ENCODE measurements at regions not wholly inside any gene's neighbourhood (a gene's known extent, or its start where the extent isn't known, plus 50 kb on each side); places are given as distances from the start of the nearest gene placed in this dataset.
"Not testable (repeated sequence)": the region's sequence is repeated elsewhere in the genome, so short reads cannot be mapped to it uniquely, and the experiment has no call there.

GRCh38 chr2:117336496-117336895 is 478.0 kb upstream of the DDX18 start:
- no peak for FAIRE-seq
- no peak for DNase-seq (ENCODE audit: insufficient read length, low spot score)

- FAIRE-seq; DNase-seq (ENCODE audit: insufficient read length, low spot score): not testable (repeated sequence)
These were observed 476.5 kb upstream of the DDX18 start for GRCh38 chr2:117337981-117338380.

GRCh38 chr2:117339980-117340379 is 474.5 kb upstream of the DDX18 start:
- FAIRE-seq (no peak), DNase-seq (ENCODE audit: insufficient read length, low spot score) (no peak)

- FAIRE-seq (no peak), DNase-seq (ENCODE audit: insufficient read length, low spot score) (no peak)
These were observed 472.8 kb upstream of the DDX18 start for GRCh38 chr2:117341690-117342089.

GRCh38 chr2:117342415-117342814 is 472.1 kb upstream of the DDX18 start:
- DNase-seq (ENCODE audit: insufficient read length, low spot score) (no peak), FAIRE-seq (no peak)

GRCh38 chr2:117349687-117350086 is 464.8 kb upstream of the DDX18 start:
- FAIRE-seq, result no peak
- DNase-seq (ENCODE audit: insufficient read length, low spot score), result no peak

GRCh38 chr2:117351396-117351795 is 463.1 kb upstream of the DDX18 start:
- no peak for DNase-seq (ENCODE audit: insufficient read length, low spot score)
- no peak for FAIRE-seq

- DNase-seq (ENCODE audit: insufficient read length, low spot score) (no peak), FAIRE-seq (no peak)
These were observed 455.1 kb upstream of the DDX18 start for GRCh38 chr2:117359266-117359914.

- FAIRE-seq (no peak), DNase-seq (ENCODE audit: insufficient read length, low spot score) (no peak)
These were observed 453.9 kb upstream of the DDX18 start for GRCh38 chr2:117360586-117360985.

GRCh38 chr2:117378653-117379052 is 435.8 kb upstream of the DDX18 start:
- no peak for FAIRE-seq
- no peak for DNase-seq (ENCODE audit: insufficient read length, low spot score)

GRCh38 chr2:117379928-117380327 is 434.6 kb upstream of the DDX18 start:
- no peak for DNase-seq (ENCODE audit: insufficient read length, low spot score)
- FAIRE-seq, result no peak

- not testable (repeated sequence) for FAIRE-seq; DNase-seq (ENCODE audit: insufficient read length, low spot score)
These were observed 430.5 kb upstream of the DDX18 start for GRCh38 chr2:117383997-117384396.

GRCh38 chr2:117396161-117396560 is 418.3 kb upstream of the DDX18 start:
- DNase-seq (ENCODE audit: insufficient read length, low spot score), result no peak
- FAIRE-seq, result no peak

GRCh38 chr2:117401582-117401981 is 412.9 kb upstream of the DDX18 start:
- DNase-seq (ENCODE audit: insufficient read length, low spot score), result no peak
- no peak for FAIRE-seq

- DNase-seq (ENCODE audit: insufficient read length, low spot score) (no peak), FAIRE-seq (no peak)
These were observed 408.0 kb upstream of the DDX18 start for GRCh38 chr2:117406443-117406842.

GRCh38 chr2:117407746-117408145 is 406.7 kb upstream of the DDX18 start:
- FAIRE-seq (no peak), DNase-seq (ENCODE audit: insufficient read length, low spot score) (no peak)

GRCh38 chr2:117409443-117409842 is 405.0 kb upstream of the DDX18 start:
- FAIRE-seq (no peak), DNase-seq (ENCODE audit: insufficient read length, low spot score) (no peak)

- no peak for FAIRE-seq
These were observed 402.5 kb upstream of the DDX18 start for GRCh38 chr2:117411983-117412382.

GRCh38 chr2:117432746-117433145 is 381.7 kb upstream of the DDX18 start:
- FAIRE-seq, result no peak
- DNase-seq (ENCODE audit: insufficient read length, low spot score), result no peak

More at GRCh38 chr2:117411983-117412382, 402.5 kb upstream of the DDX18 start:
- DNase-seq (ENCODE audit: insufficient read length, low spot score), result no peak

GRCh38 chr2:117436697-117437096 is 377.8 kb upstream of the DDX18 start:
- no peak for FAIRE-seq

GRCh38 chr2:117470311-117471095 is 344.0 kb upstream of the DDX18 start:
- FAIRE-seq (peak; percentile 54), DNase-seq (ENCODE audit: insufficient read length, low spot score) (peak; percentile 3)

More at GRCh38 chr2:117436697-117437096, 377.8 kb upstream of the DDX18 start:
- DNase-seq (ENCODE audit: insufficient read length, low spot score), result no peak

GRCh38 chr2:117481608-117482007 is 332.9 kb upstream of the DDX18 start:
- FAIRE-seq (no peak), DNase-seq (ENCODE audit: insufficient read length, low spot score) (no peak)
